SIG-M5 treated with dmso at 0.1 percent for 504 hours (cell line): ENCODE measurements at regions not wholly inside any gene's neighbourhood (a gene's known extent, or its start where the extent isn't known, plus 50 kb on each side); places are given as distances from the start of the nearest gene placed in this dataset.

ENCODE experiments used
- DNase-seq: peaks from one replicate; lab custom pipeline; 2025; ENCODE audit not compliant: unreplicated experiment; lab: John Stamatoyannopoulos, UW

- no peak for DNase-seq
Observed at GRCh38 chr10:128367807-128368206, 241.6 kb upstream of the MKI67 start.

- no peak for DNase-seq
Observed at GRCh38 chr10:128369101-128369650, 243.0 kb upstream of the MKI67 start.

- DNase-seq: no peak
Observed at GRCh38 chr10:128373071-128373749, 247.0 kb upstream of the MKI67 start.

GRCh38 chr10:128373831-128374230 is 247.6 kb upstream of the MKI67 start:
- DNase-seq: no peak

- DNase-seq: no peak
Observed at GRCh38 chr10:128375171-128375570, 248.9 kb upstream of the MKI67 start.

- no peak for DNase-seq
Observed at GRCh38 chr10:128377364-128377987, 251.3 kb upstream of the MKI67 start.

- DNase-seq: no peak
Observed at GRCh38 chr10:128377988-128378387, 251.8 kb upstream of the MKI67 start.

GRCh38 chr10:128380946-128381345 is 254.7 kb upstream of the MKI67 start:
- DNase-seq: no peak

GRCh38 chr10:128382225-128382624 is 256.0 kb upstream of the MKI67 start:
- DNase-seq: no peak

- no peak for DNase-seq
Observed at GRCh38 chr10:128384831-128385230, 258.6 kb upstream of the MKI67 start.

GRCh38 chr10:128386231-128386630 is 260.0 kb upstream of the MKI67 start:
- DNase-seq: no peak

GRCh38 chr10:128386816-128387604 is 260.8 kb upstream of the MKI67 start:
- no peak for DNase-seq

- no peak for DNase-seq
Observed at GRCh38 chr10:128390596-128390995, 264.4 kb upstream of the MKI67 start.

GRCh38 chr10:128393546-128393945 is 267.3 kb upstream of the MKI67 start:
- no peak for DNase-seq

GRCh38 chr10:128398118-128398517 is 271.9 kb upstream of the MKI67 start:
- DNase-seq: no peak

GRCh38 chr10:128398999-128399398 is 272.8 kb upstream of the MKI67 start:
- DNase-seq: no peak

- no peak for DNase-seq
Observed at GRCh38 chr10:128400564-128400963, 274.3 kb upstream of the MKI67 start.

GRCh38 chr10:128405450-128405849 is 279.2 kb upstream of the MKI67 start:
- DNase-seq: no peak

GRCh38 chr10:128411643-128412042 is 285.4 kb upstream of the MKI67 start:
- DNase-seq: no peak

- no peak for DNase-seq
Observed at GRCh38 chr10:128414568-128414967, 288.3 kb upstream of the MKI67 start.

- DNase-seq: no peak
Observed at GRCh38 chr10:128416231-128416630, 290.0 kb upstream of the MKI67 start.

- DNase-seq: no peak
Observed at GRCh38 chr10:128417826-128418225, 291.6 kb upstream of the MKI67 start.
